ENCODE measurements at regions not wholly inside any gene's neighbourhood (a gene's known extent, or its start where the extent isn't known, plus 50 kb on each side); places are given as distances from the start of the nearest gene placed in this dataset.

GRCh38 chr9:88745276-88746001 lies 210.5 kb downstream of the NXNL2 start:
- H3K9me2 ChIP-seq (ENCODE audit: insufficient read depth, low read length), result no peaks in the 10 kb centered on the region
- no peak for TF ChIP-seq CTCF (conservative IDR thresholded peaks at IDR 0.05; ENCODE audit: low read length)
- no peak for TF ChIP-seq EZH2phosphoT487 (IDR thresholded peaks at IDR 0.05; ENCODE audit: borderline replicate concordance, low read depth, low read length)
- H3K27ac ChIP-seq (ENCODE audit: low read depth, low read length, poor library complexity, severe bottlenecking), result no peak overlapping the region
- no TSS peak for BruUV-seq (replicated peaks)
- no peak for DNase-seq (ENCODE audit: low spot score)
- no peak overlapping the region for H3K4me3 ChIP-seq (ENCODE audit: low read depth, low read length, poor library complexity, severe bottlenecking)
- no peak overlapping the region for H3K4me2 ChIP-seq (ENCODE audit: low read length)
- CTCF ChIA-PET (ENCODE audit: unreplicated experiment), result no interaction called here
- POLR2A ChIA-PET, result no interaction called here
- no peaks in the 10 kb centered on the region for H4K20me1 ChIP-seq (ENCODE audit: insufficient read depth, low read length)
- no peak overlapping the region for H2AFZ ChIP-seq (ENCODE audit: low read length)
- no peaks in the 10 kb centered on the region for H3K9me3 ChIP-seq (ENCODE audit: low read length)
- H3K36me3 ChIP-seq (ENCODE audit: insufficient read depth, low read length), result no peaks in the 10 kb centered on the region
- no peaks in the 10 kb centered on the region for H3K79me2 ChIP-seq (ENCODE audit: insufficient read depth, low read depth, low read length)
- H3K4me1 ChIP-seq (ENCODE audit: insufficient read depth, low read length, poor library complexity, severe bottlenecking), result no peaks in the 10 kb centered on the region
- intact Hi-C loops (cut with micrococcal nuclease; ENCODE audit: unreplicated experiment), result no loop called here

- H3K9me3 ChIP-seq (ENCODE audit: low read length), result no peaks in the 10 kb centered on the region
- TF ChIP-seq EZH2phosphoT487 (IDR thresholded peaks at IDR 0.05; ENCODE audit: borderline replicate concordance, low read depth, low read length), result no peak
- no peak for TF ChIP-seq CTCF (conservative IDR thresholded peaks at IDR 0.05; ENCODE audit: low read length)
- no peaks in the 10 kb centered on the region for H3K36me3 ChIP-seq (ENCODE audit: insufficient read depth, low read length)
- CTCF ChIA-PET (ENCODE audit: unreplicated experiment), result no interaction called here
- no peaks in the 10 kb centered on the region for H3K9me2 ChIP-seq (ENCODE audit: insufficient read depth, low read length)
- no peaks in the 10 kb centered on the region for H3K4me1 ChIP-seq (ENCODE audit: insufficient read depth, low read length, poor library complexity, severe bottlenecking)
- H4K20me1 ChIP-seq (ENCODE audit: insufficient read depth, low read length), result no peaks in the 10 kb centered on the region
- no peak overlapping the region for H3K27ac ChIP-seq (ENCODE audit: low read depth, low read length, poor library complexity, severe bottlenecking)
- no TSS peak for BruUV-seq (replicated peaks)
- no peak overlapping the region for H3K4me3 ChIP-seq (ENCODE audit: low read depth, low read length, poor library complexity, severe bottlenecking)
- intact Hi-C loops (cut with micrococcal nuclease; ENCODE audit: unreplicated experiment), result no loop called here
- H2AFZ ChIP-seq (ENCODE audit: low read length), result no peak overlapping the region
- DNase-seq (ENCODE audit: low spot score), result no peak
- POLR2A ChIA-PET, result interaction anchor here (0.6 kb wide), 1 partner anchor 94 kb away, joined by 3 read pairs; no protein-coding TSS in a partner anchor
- no peak overlapping the region for H3K4me2 ChIP-seq (ENCODE audit: low read length)
- H3K79me2 ChIP-seq (ENCODE audit: insufficient read depth, low read depth, low read length), result no peaks in the 10 kb centered on the region
These were observed 211.2 kb downstream of the NXNL2 start for GRCh38 chr9:88746029-88746742.

Data from OCI-LY7 (cell line).